Transverse colon (tissue), 3 donors: ENCODE measurements at regions not wholly inside any gene's neighbourhood (a gene's known extent, or its start where the extent isn't known, plus 50 kb on each side); places are given as distances from the start of the nearest gene placed in this dataset.

Experiments
- EP300 ChIP-seq: sonication (generic); formaldehyde crosslinking; IDR thresholded peaks from one replicate; pipeline ENCODE4 v1.6.1; 2017; ENCODE audit warnings: antibody characterized with exemption, low read depth
- POLR2A ChIP-seq: fragments of 450-650 bp; IDR thresholded peaks from one replicate; pipeline ENCODE4 v1.6.1; 2016; ENCODE audit warnings: antibody characterized with exemption, mild to moderate bottlenecking, moderate library complexity
- TF ChIP-seq, protein P1 (sequence below), 5 experiments: fragments of 200-600 bp in 3 of 5; fragments of 450-650 bp in 2 of 5; sonication (generic) in 3 of 5; IDR thresholded peaks; 1 replicate in 2 of 5; 2 replicates in 3 of 5; pipeline ENCODE4 v1.5.1; 2016 to 2017; ENCODE audit warnings: antibody characterized with exemption in 5 of 5, inconsistent platforms in 3 of 5, mild to moderate bottlenecking in 2 of 5, moderate library complexity in 1 of 5

DNA sequence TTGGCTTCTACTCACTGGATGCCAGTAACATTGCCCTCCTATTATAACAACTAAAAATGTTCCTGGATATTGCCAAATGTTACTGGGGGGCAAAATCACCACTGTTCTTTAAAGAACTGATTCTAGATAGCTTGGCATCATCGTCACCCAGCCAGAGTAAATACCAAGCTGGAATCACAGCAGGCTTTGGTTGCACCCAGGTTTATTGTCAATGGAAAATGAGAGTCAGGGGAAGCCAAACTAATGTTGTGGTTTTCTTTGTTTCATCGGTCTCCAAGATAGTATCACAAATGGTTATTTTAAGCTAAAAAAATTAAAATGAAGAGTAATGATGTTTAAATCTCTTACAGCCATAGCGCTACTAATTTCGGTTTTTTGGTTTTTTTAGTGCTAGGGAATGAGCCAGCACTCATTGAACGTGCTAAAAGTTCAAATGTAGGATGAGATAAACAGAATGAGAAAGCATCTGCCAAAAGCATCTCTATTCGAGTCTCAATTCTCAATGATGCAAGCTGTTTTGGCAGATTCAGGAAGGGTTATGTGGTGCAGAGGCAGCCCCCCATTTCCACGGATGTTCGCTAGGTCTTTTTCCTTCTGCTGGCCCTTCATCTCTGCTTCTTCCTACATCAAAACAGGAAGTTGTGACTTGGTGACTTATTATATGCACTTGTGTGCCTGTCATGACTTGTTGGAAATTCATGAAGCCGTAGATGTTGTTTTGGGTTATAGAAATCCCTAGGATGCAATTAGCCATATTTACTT, 558.0 kb downstream of the EBF1 start:
- TF ChIP-seq POLR2A (no peak), EP300 (no peak)
- TF ChIP-seq, protein P1, sequence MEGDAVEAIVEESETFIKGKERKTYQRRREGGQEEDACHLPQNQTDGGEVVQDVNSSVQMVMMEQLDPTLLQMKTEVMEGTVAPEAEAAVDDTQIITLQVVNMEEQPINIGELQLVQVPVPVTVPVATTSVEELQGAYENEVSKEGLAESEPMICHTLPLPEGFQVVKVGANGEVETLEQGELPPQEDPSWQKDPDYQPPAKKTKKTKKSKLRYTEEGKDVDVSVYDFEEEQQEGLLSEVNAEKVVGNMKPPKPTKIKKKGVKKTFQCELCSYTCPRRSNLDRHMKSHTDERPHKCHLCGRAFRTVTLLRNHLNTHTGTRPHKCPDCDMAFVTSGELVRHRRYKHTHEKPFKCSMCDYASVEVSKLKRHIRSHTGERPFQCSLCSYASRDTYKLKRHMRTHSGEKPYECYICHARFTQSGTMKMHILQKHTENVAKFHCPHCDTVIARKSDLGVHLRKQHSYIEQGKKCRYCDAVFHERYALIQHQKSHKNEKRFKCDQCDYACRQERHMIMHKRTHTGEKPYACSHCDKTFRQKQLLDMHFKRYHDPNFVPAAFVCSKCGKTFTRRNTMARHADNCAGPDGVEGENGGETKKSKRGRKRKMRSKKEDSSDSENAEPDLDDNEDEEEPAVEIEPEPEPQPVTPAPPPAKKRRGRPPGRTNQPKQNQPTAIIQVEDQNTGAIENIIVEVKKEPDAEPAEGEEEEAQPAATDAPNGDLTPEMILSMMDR (IDR thresholded peaks at IDR 0.05) = no peak
